ENCODE measurements at regions not wholly inside any gene's neighbourhood (a gene's known extent, or its start where the extent isn't known, plus 50 kb on each side); places are given as distances from the start of the nearest gene placed in this dataset.

DNA sequence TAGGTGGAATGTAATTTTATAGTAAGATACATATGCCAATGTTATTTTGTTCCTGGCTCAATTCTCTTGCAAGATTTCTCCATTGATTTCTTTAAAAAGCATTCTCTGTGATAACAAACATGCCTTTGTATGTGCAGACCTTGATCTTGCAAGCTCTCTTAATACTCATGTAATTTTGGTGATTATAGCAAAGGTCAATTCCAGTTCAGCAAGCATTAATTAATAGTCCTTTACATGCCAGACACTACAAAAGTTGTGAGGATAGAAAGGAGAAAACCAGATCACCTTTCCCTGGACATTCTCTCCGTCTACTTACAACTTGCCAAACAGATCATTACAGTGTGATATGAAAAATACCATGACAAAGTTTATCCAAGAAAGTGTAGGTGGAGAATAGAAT is 173.7 kb upstream of the DOK6 start:
- WGBS, 10 experiments: 63 to 100% (median 90%) methylated on average over 1 of the region's 1 CpG; no CpG with 5 or more reads in 1 of the 10 experiments
- in situ Hi-C loops (cut with MboI; ENCODE audit: low pct_unique_long_range_greater_than_20kb in 2 of 9, low sequenced_read_pairs in 9 of 9, unreplicated experiment in 9 of 9): no loop called here
- Histone ChIP-seq H3K4me3 (no peak overlapping the region), H3K4me1 (replicated peaks in 1 of 2) (peaks cover 0 to 2% of the 10 kb centered on the region in 2 donors), H3K27ac (no peak overlapping the region)
- no peak for ATAC-seq (replicated peaks in 6 of 8)

DNA sequence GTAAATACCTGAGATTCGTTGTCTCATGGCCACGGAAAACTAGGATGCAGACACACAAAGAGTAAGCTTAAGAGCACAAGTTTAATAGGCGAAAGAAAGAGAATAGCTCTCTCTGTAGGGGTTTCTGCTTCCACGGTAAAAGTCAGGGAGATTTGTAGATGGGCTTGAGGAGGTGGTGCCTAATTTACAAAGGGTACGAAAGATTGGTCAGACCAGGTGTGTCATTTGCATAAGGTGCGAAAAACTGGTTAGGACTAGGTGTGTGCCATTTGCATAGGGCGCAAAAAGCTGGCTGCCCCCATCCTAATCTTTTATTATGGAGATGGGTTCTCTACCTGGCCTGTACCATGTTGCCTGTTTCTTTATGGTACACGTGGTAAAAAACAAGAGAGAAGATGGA is 170.5 kb upstream of the DOK6 start:
- Histone ChIP-seq H3K27ac (no peak overlapping the region), H3K4me3 (no peak overlapping the region), H3K4me1 (replicated peaks in 1 of 2) (peaks cover 0 to 2% of the 10 kb centered on the region in 2 donors)
- WGBS, 10 experiments: 72 to 100% (median 84%) methylated on average over 2 to 7 of the region's 8 CpGs
- in situ Hi-C loops (cut with MboI; ENCODE audit: low pct_unique_long_range_greater_than_20kb in 2 of 9, low sequenced_read_pairs in 9 of 9, unreplicated experiment in 9 of 9): no loop called here
- no peak for ATAC-seq (replicated peaks in 6 of 8)

DNA sequence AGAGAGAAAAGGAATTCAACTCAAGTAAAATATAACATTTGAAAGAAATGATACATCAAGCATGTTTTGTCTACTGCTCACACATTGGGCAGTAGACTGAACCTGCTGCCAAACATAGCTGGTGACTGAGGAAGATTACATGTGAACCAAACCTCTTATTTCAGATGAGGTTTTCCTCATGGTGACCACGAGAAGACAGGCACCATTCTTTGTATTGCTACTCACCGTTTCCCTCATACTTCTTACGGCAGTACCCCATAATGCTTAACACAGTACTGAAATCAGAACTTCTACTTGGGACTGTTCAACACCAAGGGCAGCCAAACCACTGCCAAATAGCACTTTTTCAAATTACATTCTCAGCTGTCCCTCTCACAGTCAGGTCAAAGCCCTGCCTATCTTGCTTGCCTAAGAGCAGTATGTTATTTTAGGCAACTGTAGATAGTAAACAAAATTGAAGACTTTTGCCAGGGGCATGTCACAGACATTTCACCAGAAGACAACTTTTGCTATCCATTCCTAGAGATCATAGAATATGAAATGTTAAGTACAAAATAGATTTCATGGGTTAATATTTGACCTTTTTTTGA is 167.1 kb upstream of the DOK6 start:
- in situ Hi-C loops (cut with MboI; ENCODE audit: low pct_unique_long_range_greater_than_20kb in 2 of 9, low sequenced_read_pairs in 9 of 9, unreplicated experiment in 9 of 9): no loop called here

DNA sequence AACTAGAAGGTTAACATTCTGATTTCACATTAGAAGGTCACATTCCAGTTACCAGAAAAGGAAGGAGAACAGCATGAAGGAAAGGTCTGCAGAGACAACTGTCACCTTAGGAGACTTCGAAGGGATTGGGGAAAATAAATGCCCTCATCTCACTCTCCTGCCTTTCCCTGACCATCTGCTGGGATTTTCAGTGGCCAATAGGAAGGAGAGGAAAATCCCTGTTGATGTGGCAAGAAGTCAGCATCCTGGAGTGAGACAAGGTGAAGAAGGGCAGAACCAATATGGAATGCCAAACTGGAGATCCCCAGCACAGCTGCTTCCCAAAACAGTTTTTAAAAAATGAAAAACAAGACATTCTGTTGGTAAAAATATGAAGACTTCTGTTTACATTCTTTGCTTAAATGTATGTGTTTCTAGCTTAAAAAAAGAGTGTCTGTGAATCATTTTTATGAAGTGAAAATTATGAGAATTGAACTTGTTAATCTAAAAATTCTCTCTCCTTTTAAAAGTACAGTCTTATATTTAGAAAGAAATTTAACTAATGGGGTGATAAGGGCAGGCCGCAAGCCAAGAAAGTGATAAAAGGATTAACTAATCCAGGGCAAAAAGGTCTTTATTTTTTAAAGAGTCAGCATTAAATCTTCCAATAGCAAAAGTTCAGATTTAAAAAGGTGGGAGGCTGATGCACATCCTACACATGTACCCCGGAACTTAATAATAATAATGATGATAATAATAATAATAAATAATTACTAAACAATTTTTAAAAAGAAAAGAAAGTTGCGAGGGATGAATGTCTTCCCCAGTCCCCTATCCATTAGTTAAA is 160.6 kb upstream of the DOK6 start:
- Histone ChIP-seq H3K4me3 (no peak overlapping the region), H3K27ac (no peak overlapping the region), H3K4me1 (replicated peaks in 1 of 2) (no peaks in the 10 kb centered on the region)
- 56 to 100% (median 86%) methylated on average over 2 to 4 of the region's 4 CpGs for WGBS, 10 experiments
- no peak for ATAC-seq (replicated peaks in 6 of 8)
- in situ Hi-C loops (cut with MboI; ENCODE audit: low pct_unique_long_range_greater_than_20kb in 2 of 9, low sequenced_read_pairs in 9 of 9, unreplicated experiment in 9 of 9): no loop called here

More for the DNA sequence above, 167.1 kb upstream of the DOK6 start:
- 38 to 100% (median 79%) methylated on average over 1 to 3 of the region's 3 CpGs; no CpG with 5 or more reads in 4 of the 10 experiments for WGBS, 10 experiments
- ATAC-seq (replicated peaks in 6 of 8): no peak
- Histone ChIP-seq H3K4me1 (replicated peaks in 1 of 2) (no peaks in the 10 kb centered on the region), H3K4me3 (no peak overlapping the region), H3K27ac (no peak overlapping the region)

DNA sequence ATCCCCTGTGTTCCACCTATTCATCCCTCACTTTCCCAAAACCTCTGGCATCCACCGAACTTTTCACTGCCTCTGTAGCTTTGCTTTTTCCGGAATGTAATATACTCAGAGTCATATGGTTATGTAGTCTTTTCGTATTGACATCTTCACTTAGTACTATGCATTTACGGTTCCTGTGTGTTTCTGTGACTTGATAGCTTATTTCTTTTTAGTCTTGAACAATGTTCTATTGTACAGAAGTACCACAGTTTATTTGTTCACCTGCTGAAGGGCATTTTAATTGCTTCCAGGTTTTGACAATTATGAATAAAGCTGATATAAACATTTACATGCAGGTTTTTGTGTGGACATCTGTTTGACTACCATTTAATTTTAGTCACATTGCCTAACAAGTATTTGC is 154.7 kb upstream of the DOK6 start:
- no peak overlapping the region for H3K4me3 ChIP-seq
- H3K4me1 ChIP-seq (replicated peaks in 1 of 2): no peaks in the 10 kb centered on the region
- 56 to 100% (median 86%) methylated on average over 2 to 4 of the region's 4 CpGs; no CpG with 5 or more reads in 1 of the 10 experiments for WGBS, 10 experiments
- H3K27ac ChIP-seq: no peak overlapping the region
- peak in 1 of 8 experiments; percentile 68 for ATAC-seq (replicated peaks in 6 of 8)
- in situ Hi-C loops (cut with MboI; ENCODE audit: low pct_unique_long_range_greater_than_20kb in 2 of 9, low sequenced_read_pairs in 9 of 9, unreplicated experiment in 9 of 9): no loop called here

DNA sequence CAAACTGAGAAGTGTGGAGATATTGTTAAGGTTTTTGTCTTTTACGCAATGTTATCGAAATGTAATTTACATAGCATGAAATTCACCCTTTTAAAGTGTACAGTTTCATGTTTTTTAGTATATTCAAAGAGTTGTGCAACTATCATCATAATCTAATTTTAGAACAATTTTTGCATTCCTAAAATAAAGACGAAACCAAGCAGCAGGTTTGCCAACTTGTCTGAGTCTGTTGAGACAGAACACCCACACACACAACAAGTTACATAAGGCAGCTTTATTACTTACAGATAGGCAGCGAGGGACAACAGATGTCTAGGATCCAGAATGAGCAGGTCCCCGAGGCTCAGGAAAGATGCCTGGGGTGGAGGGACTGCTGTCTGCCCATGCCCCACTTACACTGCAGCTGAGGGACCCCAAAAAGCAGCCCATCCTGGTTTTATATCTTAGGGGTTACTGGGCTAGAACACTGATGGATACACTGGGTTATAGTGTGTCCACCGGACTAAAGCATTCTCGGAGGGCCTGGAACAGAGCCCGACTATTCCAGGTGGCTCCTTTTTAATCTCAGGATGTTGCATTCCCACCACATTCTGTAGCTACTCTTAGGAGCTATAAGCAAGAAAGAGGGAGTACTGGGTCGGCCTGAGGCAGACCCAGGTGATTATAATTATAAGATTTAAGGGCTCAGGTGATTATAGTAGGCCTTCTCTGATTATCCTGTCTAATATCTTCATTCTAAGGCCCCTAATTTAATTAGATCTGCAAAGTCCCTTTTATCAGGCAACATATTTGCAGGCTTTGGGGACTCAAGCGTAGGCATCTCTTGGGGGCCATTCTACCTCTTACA is 150.2 kb upstream of the DOK6 start:
- no peak overlapping the region for H3K4me3 ChIP-seq
- ATAC-seq (replicated peaks in 6 of 8): peak in 3 of 8 experiments; percentile 71 to 82 (median 71)
- WGBS, 10 experiments: 31 to 97% (median 89%) methylated on average over 3 to 9 of the region's 10 CpGs; no CpG with 5 or more reads in 1 of the 10 experiments
- no peaks in the 10 kb centered on the region for H3K4me1 ChIP-seq (replicated peaks in 1 of 2)
- in situ Hi-C loops (cut with MboI; ENCODE audit: low pct_unique_long_range_greater_than_20kb in 2 of 9, low sequenced_read_pairs in 9 of 9, unreplicated experiment in 9 of 9): no loop called here
- no peak overlapping the region for H3K27ac ChIP-seq

DNA sequence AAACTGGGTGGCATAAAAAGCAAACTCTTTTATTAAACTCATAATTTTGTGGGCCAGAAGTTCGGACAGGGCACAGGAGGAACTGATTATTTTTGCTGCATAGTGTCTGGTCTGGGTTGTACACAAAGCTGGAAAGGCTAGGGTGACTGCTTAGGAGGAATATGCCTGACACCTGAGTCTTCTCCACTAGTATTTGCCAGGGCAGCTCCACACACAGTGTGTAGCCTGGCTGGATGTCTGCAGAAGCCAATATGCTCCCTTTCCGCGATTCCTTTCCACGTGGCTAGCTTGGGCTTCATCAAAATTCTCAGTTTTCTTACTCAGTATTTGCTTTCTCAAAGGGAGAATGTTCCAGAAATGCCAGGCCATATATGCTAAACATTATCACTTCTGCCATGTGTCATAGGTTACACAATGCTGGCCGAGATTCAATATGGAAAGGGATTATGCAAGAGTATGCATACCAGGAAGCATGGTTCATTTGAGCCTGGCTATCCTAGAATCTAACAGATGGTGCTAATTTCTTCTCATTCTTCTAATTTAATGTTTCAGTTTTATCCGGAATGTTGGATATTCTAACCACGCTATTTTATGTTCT is 142.7 kb upstream of the DOK6 start:
- peak in 3 of 8 experiments; percentile 94 to 100 (median 100) for ATAC-seq (replicated peaks in 6 of 8)
- Histone ChIP-seq H3K4me3 (no peak overlapping the region), H3K4me1 (replicated peaks in 1 of 2) (no peaks in the 10 kb centered on the region), H3K27ac (no peak overlapping the region)
- 5 to 100% (median 90%) methylated on average over 2 to 7 of the region's 7 CpGs for WGBS, 10 experiments
- in situ Hi-C loops (cut with MboI; ENCODE audit: low pct_unique_long_range_greater_than_20kb in 2 of 9, low sequenced_read_pairs in 9 of 9, unreplicated experiment in 9 of 9): no loop called here

DNA sequence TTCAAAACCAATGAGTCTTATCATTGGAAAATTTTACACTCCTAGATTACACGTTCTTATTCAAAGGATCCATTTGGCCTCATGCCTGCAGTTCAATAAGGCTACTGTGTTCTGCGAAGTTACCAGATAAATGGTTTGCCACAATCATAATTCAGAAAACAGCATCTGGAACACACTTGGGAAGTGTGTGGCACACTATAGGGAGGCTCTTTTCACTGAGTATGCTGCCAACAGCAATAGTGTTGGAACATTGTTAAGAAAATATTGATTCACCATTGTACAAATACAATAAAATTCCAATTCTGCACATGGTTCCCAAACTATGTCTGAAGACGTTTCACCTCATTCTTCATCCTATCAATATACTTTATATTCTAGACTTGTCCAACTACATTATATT is 141.4 kb upstream of the DOK6 start:
- H3K27ac ChIP-seq: no peak overlapping the region
- H3K4me3 ChIP-seq: no peak overlapping the region
- H3K4me1 ChIP-seq (replicated peaks in 1 of 2): no peaks in the 10 kb centered on the region
- 20 to 93% (median 80%) methylated on average over 1 to 3 of the region's 3 CpGs for WGBS, 10 experiments
- in situ Hi-C loops (cut with MboI; ENCODE audit: low pct_unique_long_range_greater_than_20kb in 2 of 9, low sequenced_read_pairs in 9 of 9, unreplicated experiment in 9 of 9): no loop called here
- no peak for ATAC-seq (replicated peaks in 6 of 8)

DNA sequence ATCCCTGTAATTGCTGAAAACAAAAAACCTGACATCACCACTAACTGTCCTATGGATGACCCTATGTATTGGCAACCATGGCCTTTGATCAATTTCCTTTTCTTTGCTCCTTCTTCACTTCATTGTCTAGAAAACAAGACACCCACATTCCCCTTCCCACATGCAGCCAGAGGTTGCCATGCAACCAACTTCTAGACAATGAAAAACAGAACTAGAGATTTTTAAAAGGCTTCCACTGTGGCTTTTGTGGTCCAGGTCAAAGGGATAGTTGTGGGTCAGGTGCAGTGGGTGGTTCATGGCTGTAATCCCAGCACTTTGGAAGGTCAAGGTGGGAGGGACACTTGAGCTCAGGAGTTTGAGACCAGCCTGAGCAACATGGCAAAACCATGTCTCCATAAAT is 139.3 kb upstream of the DOK6 start:
- no peaks in the 10 kb centered on the region for H3K4me1 ChIP-seq (replicated peaks in 1 of 2)
- ATAC-seq (replicated peaks in 6 of 8): peak in 4 of 8 experiments; percentile 12 to 49 (median 32)
- no peak overlapping the region for H3K4me3 ChIP-seq
- in situ Hi-C loops (cut with MboI; ENCODE audit: low pct_unique_long_range_greater_than_20kb in 2 of 9, low sequenced_read_pairs in 9 of 9, unreplicated experiment in 9 of 9): no loop called here
- no peak overlapping the region for H3K27ac ChIP-seq

DNA sequence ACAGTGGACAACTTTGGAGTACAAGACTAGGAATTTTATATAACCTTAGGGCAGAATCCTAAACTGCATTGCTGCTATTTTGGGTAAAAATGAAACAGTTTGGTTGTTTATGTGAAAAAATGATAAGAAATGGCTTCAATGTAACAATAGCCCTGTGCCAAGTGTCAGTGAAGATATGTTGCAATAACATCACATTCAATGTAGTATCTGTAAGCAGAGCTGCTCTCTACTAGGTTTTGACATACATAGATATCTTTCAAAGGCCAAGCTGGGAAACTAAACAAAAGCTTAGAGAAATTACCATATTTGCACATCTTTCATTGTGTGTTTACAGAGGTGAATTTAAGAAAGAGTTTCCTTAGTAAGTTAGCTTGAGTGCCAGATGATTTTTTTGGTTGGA is 135.0 kb upstream of the DOK6 start:
- no peak overlapping the region for H3K4me3 ChIP-seq
- no peak for ATAC-seq (replicated peaks in 6 of 8)
- in situ Hi-C loops (cut with MboI; ENCODE audit: low pct_unique_long_range_greater_than_20kb in 2 of 9, low sequenced_read_pairs in 9 of 9, unreplicated experiment in 9 of 9): no loop called here
- H3K4me1 ChIP-seq (replicated peaks in 1 of 2): no peaks in the 10 kb centered on the region
- H3K27ac ChIP-seq: no peak overlapping the region

DNA sequence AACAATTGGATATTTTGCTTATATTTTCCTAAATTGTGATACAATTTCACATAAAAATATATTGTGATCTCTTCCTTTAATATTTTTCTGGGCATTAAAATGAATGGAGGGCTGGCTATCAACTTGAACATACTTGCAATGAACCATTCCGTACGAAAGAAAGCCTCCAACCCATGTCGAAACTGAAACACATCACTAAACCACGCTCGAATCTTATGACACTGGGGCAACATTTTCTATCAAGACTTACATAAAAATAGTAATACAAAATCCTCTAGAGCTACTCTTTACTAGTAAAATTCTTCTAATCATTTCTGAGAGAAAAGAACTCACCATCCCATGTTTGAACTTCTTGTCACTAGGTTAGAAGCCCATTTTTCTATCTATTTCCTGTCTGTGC is 132.8 kb upstream of the DOK6 start:
- H3K27ac ChIP-seq: no peak overlapping the region
- 73 to 100% (median 87%) methylated on average over 1 to 5 of the region's 5 CpGs; no CpG with 5 or more reads in 1 of the 10 experiments for WGBS, 10 experiments
- no peak overlapping the region for H3K4me3 ChIP-seq
- no peak for ATAC-seq (replicated peaks in 6 of 8)
- H3K4me1 ChIP-seq (replicated peaks in 1 of 2): no peaks in the 10 kb centered on the region
- in situ Hi-C loops (cut with MboI; ENCODE audit: low pct_unique_long_range_greater_than_20kb in 2 of 9, low sequenced_read_pairs in 9 of 9, unreplicated experiment in 9 of 9): no loop called here

DNA sequence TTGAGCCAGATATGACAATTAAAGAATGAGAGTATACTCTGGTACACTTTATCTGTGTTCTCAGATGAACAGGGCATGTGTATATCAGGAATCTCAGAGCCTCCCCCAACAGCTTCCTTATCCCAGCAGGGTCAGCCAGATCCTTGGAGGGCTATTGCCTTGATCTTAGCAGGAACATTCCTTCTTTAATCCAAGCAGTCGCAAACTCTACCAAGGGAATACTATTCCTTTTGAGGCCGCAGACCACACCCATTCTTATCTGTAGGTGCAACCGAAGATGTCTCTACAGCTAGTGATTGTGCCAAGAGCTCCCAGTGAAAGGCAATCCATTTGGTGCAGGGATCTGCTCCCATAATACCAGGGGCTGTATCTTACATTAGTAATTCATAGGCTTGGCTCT is 118.3 kb upstream of the DOK6 start:
- 59 to 100% (median 86%) methylated on average over 1 to 3 of the region's 3 CpGs; no CpG with 5 or more reads in 1 of the 10 experiments for WGBS, 10 experiments
- no peak overlapping the region for H3K4me3 ChIP-seq
- H3K27ac ChIP-seq: no peak overlapping the region
- in situ Hi-C loops (cut with MboI; ENCODE audit: low pct_unique_long_range_greater_than_20kb in 2 of 9, low sequenced_read_pairs in 9 of 9, unreplicated experiment in 9 of 9): no loop called here
- no peak for ATAC-seq (replicated peaks in 6 of 8)
- H3K4me1 ChIP-seq (replicated peaks in 1 of 2): no peaks in the 10 kb centered on the region

DNA sequence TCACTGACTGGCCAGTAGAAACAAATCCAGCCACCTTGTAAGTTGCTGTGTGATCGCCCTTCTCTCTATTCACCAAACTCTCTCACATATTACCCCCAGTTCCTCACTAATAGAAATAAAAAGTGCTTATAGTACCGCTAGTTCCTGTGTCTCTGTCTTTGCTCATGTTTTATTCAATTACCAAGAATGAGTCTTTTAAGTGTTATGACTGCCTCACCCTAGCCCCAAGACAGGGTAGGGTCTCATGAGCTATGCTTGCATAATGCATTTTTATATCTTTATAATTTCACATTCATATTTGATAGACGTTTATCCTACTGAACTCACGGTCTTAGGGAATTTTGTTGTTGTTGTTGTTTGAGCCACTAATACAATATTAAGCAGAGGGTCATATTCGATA is 109.6 kb upstream of the DOK6 start:
- peak in 1 of 8 experiments; percentile 90 for ATAC-seq (replicated peaks in 6 of 8)
- WGBS, 10 experiments: 30 to 100% (median 99%) methylated on average over 1 to 5 of the region's 5 CpGs
- in situ Hi-C loops (cut with MboI; ENCODE audit: low pct_unique_long_range_greater_than_20kb in 2 of 9, low sequenced_read_pairs in 9 of 9, unreplicated experiment in 9 of 9): no loop called here
- Histone ChIP-seq H3K27ac (no peak overlapping the region), H3K4me3 (no peak overlapping the region), H3K4me1 (replicated peaks in 1 of 2) (no peaks in the 10 kb centered on the region)
